Upper lobe of right lung (tissue), 1 donor: ENCODE measurements at regions not wholly inside any gene's neighbourhood (a gene's known extent, or its start where the extent isn't known, plus 50 kb on each side); places are given as distances from the start of the nearest gene placed in this dataset.
A peak's percentile ranks its signal among the peaks of the same experiment; 100 is the strongest.

ENCODE experiments used
- ATAC-seq: fragments of 200-7000 bp; cut with Tn5 transposase; one replicate; pipeline ENCODE4 v1.9.1; 2020; ENCODE audit warnings: mild to moderate bottlenecking, moderate library complexity
- DNase-seq: peaks from one replicate; pipeline ENCODE4 v3.0.0-alpha.2; 2020
- H3K27ac ChIP-seq: fragments of 200-600 bp; one replicate; pipeline ENCODE4 v1.8.0; 2022
- H3K27me3 ChIP-seq: fragments of 200-600 bp; one replicate; pipeline ENCODE4 v1.8.0; 2022; ENCODE audit warnings: mild to moderate bottlenecking
- H3K36me3 ChIP-seq: fragments of 200-600 bp; one replicate; pipeline ENCODE4 v1.8.0; 2022
- H3K4me1 ChIP-seq: fragments of 200-600 bp; one replicate; pipeline ENCODE4 v1.8.0; 2022
- H3K4me3 ChIP-seq: fragments of 200-600 bp; one replicate; pipeline ENCODE4 v1.8.0; 2022; ENCODE audit warnings: mild to moderate bottlenecking
- H3K9me3 ChIP-seq: fragments of 200-600 bp; one replicate; pipeline ENCODE4 v1.8.0; 2022
- CTCF ChIP-seq: fragments of 200-600 bp; IDR thresholded peaks from one replicate; pipeline ENCODE4 v1.8.0; 2022; ENCODE audit warnings: antibody characterized with exemption
- intact Hi-C: fragments of 100-400 bp; cut with DNase I; formaldehyde crosslinking; loops from one replicate; pipeline ENCODE4 v1.11.0; 2022
- donor health status: DM: no; HTN: yes; CAD: no; lungs with severe emphysema.

GRCh38 chr6:26149240-26149639, 62.0 kb downstream of the HFE start:
- no peaks in the 10 kb centered on the region for H3K27me3 ChIP-seq
- no peak overlapping the region for H3K27ac ChIP-seq
- H3K9me3 ChIP-seq, result no peaks in the 10 kb centered on the region
- H3K36me3 ChIP-seq, result no peaks in the 10 kb centered on the region
- intact Hi-C loops, result no loop called here
- no peak overlapping the region for H3K4me3 ChIP-seq
- no peaks in the 10 kb centered on the region for H3K4me1 ChIP-seq
- ATAC-seq, result no peak
- DNase-seq, result no peak
- TF ChIP-seq CTCF, result no peak

- ATAC-seq (no peak), DNase-seq (no peak)
- intact Hi-C loops, result no loop called here
Observed at GRCh38 chr6:26152226-26153101, 65.2 kb downstream of the HFE start.

GRCh38 chr6:26155061-26155930, 68.1 kb downstream of the HFE start:
- peak overlapping the region; percentile 98 for H3K27ac ChIP-seq
- H3K4me3 ChIP-seq, result peak overlapping the region; percentile 79
- no peaks in the 10 kb centered on the region for H3K27me3 ChIP-seq
- intact Hi-C loops, result no loop called here
- no peak for TF ChIP-seq CTCF
- H3K4me1 ChIP-seq, result peaks cover 9% of the 10 kb centered on the region
- no peaks in the 10 kb centered on the region for H3K36me3 ChIP-seq
- no peaks in the 10 kb centered on the region for H3K9me3 ChIP-seq
- ATAC-seq (no peak), DNase-seq (peak; percentile 74)

More at GRCh38 chr6:26152226-26153101, 65.2 kb downstream of the HFE start:
- no peaks in the 10 kb centered on the region for H3K27me3 ChIP-seq
- no peaks in the 10 kb centered on the region for H3K4me1 ChIP-seq
- TF ChIP-seq CTCF, result no peak
- H3K4me3 ChIP-seq, result no peak overlapping the region
- H3K36me3 ChIP-seq, result no peaks in the 10 kb centered on the region
- H3K27ac ChIP-seq, result no peak overlapping the region
- H3K9me3 ChIP-seq, result no peaks in the 10 kb centered on the region

GRCh38 chr6:26156105-26156849, 69.0 kb downstream of the HFE start:
- Histone ChIP-seq H3K27me3 (no peaks in the 10 kb centered on the region), H3K9me3 (no peaks in the 10 kb centered on the region), H3K27ac (peak overlapping the region; percentile 98), H3K4me3 (peak overlapping the region; percentile 79), H3K36me3 (no peaks in the 10 kb centered on the region), H3K4me1 (peaks cover 9% of the 10 kb centered on the region)
- TF ChIP-seq CTCF, result no peak
- DNase-seq (peak; percentile 95), ATAC-seq (peak; percentile 89)
- intact Hi-C loops, result loop anchor here (2.0 kb wide), 1 partner anchor 31 kb away; a partner anchor contains a TSS

GRCh38 chr6:26156850-26157250, 69.6 kb downstream of the HFE start:
- peak; percentile 79 for DNase-seq
- intact Hi-C loops, result loop anchor here (2.0 kb wide), 1 partner anchor 32 kb away; a partner anchor contains a TSS

More at GRCh38 chr6:26156850-26157250, 69.6 kb downstream of the HFE start:
- H3K27ac ChIP-seq, result peak overlapping the region; percentile 98
- no peaks in the 10 kb centered on the region for H3K27me3 ChIP-seq
- H3K9me3 ChIP-seq, result no peaks in the 10 kb centered on the region
- H3K4me3 ChIP-seq, result peak overlapping the region; percentile 79
- H3K36me3 ChIP-seq, result no peaks in the 10 kb centered on the region
- TF ChIP-seq CTCF, result no peak
- peaks cover 9% of the 10 kb centered on the region for H3K4me1 ChIP-seq
- peak; percentile 20 for ATAC-seq
